Stimulated activated naive CD4-positive, alpha-beta T cell (primary cell): ENCODE measurements at regions not wholly inside any gene's neighbourhood (a gene's known extent, or its start where the extent isn't known, plus 50 kb on each side); places are given as distances from the start of the nearest gene placed in this dataset.
"Not testable (repeated sequence)": the region's sequence is repeated elsewhere in the genome, so short reads cannot be mapped to it uniquely, and the experiment has no call there.

Experiments used
- DNase-seq, 6 experiments: peaks; one replicate each; lab custom pipeline; 2025; lab: John Stamatoyannopoulos, UW

DNA sequence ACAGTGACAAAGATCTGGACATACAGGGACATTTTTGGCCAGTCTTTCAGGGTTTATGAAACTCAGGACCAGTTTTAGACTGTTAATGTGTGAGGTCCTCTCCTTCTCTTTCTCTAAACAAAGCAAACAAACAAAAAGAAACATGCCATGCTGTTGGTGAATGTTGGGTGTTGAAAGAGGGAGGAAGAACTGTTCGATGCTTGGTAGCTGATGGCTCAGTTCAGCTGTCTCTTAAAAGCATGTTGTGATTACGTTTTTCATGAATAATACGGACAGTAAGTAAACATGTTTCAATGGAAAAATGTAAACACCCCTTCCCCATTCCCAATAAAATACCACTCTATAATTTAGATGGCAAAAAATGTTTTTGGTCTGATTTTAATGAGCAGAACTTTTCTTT is 219.1 kb downstream of the SEC23IP start:
- no peak for DNase-seq

- DNase-seq = no peak
These were observed 220.3 kb downstream of the SEC23IP start for GRCh38 chr10:120112809-120113208.

DNA sequence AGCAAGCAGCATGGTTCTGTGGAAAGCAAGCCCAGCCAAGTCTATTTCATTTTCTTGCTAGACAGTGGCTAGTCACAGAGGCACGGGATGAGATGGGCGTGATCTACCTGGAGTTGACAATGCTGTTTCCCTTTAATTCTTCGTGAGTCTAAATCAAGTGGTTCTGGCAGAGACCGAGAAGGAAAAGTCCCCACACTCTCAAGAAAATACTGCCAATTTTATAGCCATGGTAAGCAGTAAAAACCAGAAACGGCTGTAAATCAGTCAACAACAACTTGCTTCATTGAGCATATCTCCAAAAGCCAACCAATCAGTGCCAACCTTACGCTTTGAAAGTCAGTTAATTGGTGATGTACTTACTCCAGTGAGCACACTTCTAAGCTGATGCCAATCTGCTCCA is 223.4 kb downstream of the SEC23IP start:
- DNase-seq = no peak

DNA sequence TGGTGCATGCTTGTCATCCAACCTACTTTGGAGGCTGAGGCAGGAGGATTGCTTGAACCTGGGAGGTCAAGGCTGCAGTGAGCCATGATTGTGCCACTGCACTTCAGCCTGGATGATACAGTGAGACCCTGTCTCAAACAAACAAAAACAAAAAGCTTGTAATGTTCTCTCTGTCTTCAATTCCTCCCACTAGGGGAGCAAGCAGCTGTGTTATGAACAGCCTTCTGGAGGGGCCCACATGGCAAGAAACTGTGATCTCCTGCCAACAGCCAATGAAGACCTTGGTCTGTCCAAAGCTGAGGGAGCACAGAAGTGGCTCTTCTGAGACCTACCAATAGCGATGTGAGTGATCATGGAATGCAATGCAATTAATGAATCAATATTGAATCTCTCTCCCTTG is 229.2 kb downstream of the SEC23IP start:
- no peak for DNase-seq

DNA sequence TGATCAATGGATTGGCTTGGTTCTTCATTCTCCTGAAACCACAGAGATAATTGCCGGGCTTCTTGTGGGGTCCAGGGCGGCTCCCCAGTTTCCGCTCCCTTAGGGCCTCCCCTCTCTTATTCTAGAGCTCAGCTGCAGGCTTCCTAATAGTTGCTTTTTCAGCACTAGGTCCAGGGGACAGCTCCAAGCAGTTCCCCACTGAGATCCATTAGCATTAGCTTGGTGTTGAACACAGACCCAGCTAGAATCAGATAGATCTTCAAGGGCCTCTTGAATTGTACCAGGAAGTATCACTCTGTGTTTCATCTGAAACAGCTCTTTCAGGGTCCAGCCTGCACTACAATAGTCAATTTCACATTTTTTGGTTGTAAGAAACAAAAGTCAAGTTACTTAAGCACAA is 238.7 kb downstream of the SEC23IP start:
- DNase-seq = no peak

- no peak for DNase-seq
These were observed 240.3 kb downstream of the SEC23IP start for GRCh38 chr10:120132811-120133210.

- no peak for DNase-seq
These were observed 246.2 kb downstream of the SEC23IP start for GRCh38 chr10:120138689-120139088.

DNA sequence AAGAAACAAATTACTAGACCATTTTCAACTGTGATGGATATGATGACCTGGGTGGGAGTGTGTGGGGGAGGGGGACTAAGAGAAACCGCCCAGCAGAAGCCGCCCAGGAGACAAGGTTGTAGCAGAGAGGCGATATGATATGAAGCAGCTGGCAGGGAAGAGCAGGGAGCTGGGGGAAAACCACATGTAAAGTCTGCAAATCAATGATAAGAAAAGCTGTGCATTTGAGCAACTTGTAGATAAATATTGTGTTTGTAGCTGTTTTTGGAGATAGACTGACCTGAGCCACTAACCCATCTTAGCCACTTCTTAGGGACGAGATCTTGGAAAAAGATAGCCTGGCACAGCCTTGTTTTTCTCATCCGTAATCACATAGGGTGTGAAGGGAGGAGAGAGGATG is 252.6 kb downstream of the SEC23IP start:
- no peak for DNase-seq

GRCh38 chr10:120156614-120157274 is 264.2 kb downstream of the SEC23IP start:
- DNase-seq = no peak

DNA sequence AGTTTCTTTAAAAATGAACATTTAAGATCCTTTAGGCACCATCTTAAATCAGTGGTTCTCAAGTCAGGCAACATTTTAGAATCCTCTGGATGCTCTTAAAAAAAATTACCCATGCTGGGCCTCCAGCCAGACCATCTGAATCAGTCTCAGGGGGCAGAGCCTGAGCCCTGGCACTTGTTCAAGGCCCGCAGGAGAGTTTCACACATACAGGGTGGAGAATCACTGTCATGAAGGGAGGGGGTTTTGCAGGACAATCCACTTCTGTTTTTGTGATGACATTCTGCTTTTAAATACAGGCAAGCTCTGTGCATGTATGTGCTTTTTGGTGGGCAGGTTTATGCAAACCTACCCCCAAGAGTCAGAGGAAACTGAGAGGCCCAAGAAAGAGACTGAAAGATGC is 268.6 kb downstream of the SEC23IP start:
- DNase-seq = no peak

- DNase-seq = no peak
These were observed 269.9 kb downstream of the SEC23IP start for GRCh38 chr10:120162471-120162870.

GRCh38 chr10:120172356-120172755 is 279.8 kb downstream of the SEC23IP start:
- no peak for DNase-seq

- DNase-seq = no peak
These were observed 282.0 kb downstream of the SEC23IP start for GRCh38 chr10:120174491-120174890.

DNA sequence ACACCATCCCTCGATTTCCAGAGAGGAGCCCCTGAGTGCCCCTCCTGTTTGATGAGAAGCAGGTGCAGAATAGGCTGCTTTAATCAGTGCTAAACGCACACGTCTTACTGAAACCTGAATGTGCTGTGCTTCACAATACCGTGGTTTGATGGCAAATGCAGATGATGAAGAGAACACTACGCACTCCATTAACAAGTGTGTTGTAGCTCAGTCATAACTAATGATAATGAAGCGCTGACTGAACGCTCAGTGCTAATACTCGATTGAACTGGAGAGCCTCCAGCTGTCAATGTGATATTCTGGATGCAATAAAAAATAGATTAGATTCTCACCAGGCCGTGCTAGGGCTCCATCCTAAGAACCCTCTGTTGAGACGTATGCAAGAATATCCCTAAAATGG is 279.7 kb upstream of the PLPP4 start:
- DNase-seq = no peak

DNA sequence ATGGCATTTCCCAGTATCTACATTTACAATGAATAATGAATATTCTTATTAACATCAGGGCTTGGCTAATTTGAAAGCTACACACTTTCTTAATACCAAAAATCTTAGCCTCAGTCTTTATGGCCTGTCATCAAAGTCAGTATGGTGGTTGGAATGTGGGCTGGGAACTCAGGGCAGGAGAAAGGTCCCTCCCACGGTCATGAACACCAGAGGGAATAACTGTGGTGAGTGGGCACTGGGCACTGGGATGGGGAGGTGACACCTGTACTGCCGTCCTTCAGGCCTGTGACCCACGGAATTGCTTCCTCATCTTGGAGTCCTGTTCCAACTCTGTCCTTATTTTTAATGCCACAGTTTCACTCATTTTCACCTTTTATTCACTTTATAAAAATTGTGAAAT is 276.9 kb upstream of the PLPP4 start:
- no peak for DNase-seq

- no peak for DNase-seq
These were observed 275.9 kb upstream of the PLPP4 start for GRCh38 chr10:120181154-120181553.

- no peak for DNase-seq
These were observed 274.6 kb upstream of the PLPP4 start for GRCh38 chr10:120182431-120182830.

DNA sequence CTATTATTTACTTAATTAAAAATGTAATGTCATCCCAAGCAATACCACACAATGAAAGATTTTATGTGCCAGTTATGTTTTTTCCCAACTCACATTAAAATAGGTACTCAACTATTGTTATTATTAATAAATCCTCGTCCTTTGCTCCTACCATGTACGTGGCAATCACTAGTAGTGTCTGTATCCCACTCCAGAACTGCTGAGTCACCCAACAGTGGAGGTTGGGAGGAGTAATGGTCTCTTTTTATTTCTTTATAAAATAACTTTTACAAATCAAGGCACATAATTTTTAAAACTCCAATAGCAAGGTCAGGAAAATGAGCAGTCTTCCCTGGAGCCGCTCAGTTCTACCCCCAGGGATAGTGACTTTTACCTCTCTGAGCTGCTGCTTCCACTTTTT is 273.5 kb upstream of the PLPP4 start:
- DNase-seq = no peak

DNA sequence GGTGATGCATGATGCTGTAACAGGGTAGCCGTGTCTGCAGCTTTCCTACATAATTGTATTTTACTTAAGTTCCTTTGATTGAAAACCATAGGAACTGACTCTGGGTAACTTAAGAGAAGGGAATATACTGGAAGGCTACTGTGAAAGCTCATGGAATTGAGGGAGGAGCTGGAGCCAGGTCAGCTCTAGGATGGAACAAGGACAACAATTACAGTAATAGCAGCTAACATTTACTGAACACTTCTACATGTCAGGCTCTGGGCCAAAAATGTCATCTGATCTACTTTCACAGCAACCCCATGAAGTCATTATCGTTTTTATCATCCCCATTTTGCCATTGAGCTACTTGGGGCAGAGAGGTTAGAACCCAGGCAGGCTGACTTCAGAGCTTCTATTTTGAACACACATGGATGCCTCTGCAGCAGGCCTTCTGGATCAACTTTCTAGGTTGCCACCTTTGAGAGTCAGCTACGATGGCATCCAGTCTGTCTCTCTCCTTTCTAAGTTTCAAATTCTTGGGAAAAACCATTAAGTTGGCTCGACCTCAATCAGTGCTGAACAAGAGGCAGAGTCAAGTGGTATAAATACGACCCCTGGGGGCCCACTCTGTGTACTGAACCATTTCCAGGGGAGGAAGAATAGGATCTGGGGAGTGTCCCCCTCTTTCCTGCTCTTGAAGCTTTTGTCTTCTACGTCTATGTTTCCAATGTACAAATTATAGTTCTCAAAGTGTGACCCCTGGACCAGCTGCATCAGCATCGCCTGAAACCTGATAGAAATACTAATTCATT is 272.3 kb upstream of the PLPP4 start:
- DNase-seq = no peak

- DNase-seq = no peak
These were observed 270.5 kb upstream of the PLPP4 start for GRCh38 chr10:120186506-120186905.

DNA sequence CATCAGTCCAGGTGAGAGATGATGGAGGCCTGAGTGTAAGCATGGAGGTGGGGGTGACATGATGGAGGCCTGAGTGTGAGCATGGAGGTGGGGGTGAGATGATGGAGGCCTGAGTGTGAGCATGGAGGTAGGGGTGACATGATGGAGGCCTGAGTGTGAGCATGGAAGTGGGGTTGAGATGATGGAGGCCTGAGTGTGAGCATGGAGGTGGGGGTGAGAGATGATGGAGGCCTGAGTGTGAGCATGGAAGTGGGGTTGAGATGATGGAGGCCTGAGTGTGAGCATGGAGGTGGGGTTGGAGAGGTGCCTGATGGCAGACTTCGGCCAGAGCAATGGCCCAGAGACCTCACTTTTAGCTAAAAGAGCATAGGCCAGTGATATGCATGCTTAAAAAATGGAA is 269.9 kb upstream of the PLPP4 start:
- DNase-seq = not testable (repeated sequence)

DNA sequence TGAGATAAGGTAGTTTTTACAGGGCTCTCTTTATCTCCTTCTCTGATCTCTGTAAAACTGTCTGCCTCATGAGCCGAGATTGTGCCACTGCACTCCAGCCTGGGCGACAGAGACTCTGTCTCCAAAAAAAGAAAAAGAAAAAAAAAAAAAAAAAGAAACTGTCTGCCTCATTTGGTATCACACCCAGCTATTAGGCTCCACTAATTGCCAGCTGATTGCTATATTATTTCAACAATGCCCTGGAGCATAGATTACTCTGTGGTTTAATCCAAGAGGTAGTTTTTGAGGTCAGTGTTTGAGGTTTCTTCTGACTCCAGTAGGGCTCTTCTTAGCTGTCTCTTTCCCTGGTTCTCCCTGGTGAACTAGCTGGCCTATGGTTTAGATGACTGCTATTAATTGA is 268.1 kb upstream of the PLPP4 start:
- DNase-seq = no peak

DNA sequence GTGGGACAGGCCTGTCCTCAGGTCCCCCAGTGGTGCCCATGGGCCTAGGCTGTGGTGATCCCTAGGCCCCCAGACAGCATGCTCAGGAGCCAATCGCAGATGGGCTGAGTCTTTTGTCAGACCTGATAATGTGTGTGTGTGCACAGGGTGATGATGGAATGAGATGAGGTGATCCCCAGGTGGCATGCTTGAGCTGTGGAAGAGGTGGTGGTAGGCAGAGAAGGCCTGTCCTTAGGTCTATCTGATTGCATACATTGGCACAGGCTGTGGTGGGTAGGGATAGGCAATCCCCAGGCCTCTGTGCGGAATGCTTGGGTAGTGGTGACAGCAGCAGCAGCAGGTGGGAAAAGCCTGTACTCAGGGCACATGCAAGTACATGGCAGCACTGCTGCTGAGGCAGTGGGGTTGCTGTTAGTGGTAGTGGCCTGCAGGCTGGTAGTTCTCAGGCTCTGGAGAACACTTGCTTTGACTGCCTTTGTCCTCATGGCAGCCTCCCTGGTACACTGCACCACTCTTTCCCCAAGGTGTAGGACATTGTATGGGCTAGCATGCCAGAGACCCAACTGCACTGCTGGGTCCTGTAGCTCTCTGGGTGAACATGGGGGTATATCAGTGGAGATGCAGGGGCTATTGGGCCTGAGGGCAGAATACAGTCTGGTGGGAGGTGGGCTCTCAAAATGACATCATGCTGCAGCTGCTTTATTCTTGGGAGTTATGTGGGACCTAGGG is 260.9 kb upstream of the PLPP4 start:
- DNase-seq = no peak
